GM18502 (cell line): ENCODE measurements at regions not wholly inside any gene's neighbourhood (a gene's known extent, or its start where the extent isn't known, plus 50 kb on each side); places are given as distances from the start of the nearest gene placed in this dataset.
"Not testable (repeated sequence)": the region's sequence is repeated elsewhere in the genome, so short reads cannot be mapped to it uniquely, and the experiment has no call there.

Source experiments
- ATAC-seq: cut with Tn5 transposase; IDR thresholded peaks from one replicate; pipeline ENCODE4 v1.9.1; 2021; ENCODE audit warnings: mild to moderate bottlenecking; ENCODE audit not compliant: unreplicated experiment, poor library complexity

DNA sequence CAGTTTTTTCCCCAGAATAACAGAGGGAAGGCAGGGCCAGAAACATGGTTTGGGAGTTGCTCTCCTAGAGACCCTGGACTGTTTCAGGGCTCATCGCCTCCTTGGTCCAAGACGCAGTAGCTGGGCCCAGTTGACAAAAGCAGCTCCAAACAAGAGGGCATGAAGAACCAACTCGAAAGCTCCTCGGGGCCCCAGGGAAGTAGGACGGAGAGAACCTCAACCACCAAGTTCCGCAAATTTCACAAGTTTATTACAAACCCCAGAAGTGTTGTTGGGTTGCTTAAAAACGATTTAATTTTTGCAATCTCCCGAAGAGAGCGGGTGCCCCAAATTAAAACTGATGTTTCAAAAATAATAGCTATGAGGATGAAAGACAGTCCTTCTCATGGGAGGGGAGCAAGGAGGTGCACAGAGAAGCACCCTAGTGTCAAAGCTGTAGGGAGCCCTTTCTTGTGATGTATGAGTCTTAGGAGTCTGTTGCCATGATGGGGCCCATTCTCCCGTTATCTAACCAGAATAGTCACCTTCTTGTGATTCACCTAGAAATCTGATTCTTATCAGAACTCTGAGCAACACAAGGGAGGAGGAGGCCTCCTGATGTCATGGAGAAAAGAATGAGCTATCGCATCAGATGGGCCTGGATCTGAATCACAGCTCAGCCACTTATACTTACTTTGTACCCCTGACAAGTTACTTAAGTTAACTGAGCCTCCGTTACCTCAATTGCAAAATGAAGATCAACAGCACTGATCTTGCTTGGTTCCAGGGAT is 165.7 kb upstream of the IRF2BP2 start:
- ATAC-seq: no peak

DNA sequence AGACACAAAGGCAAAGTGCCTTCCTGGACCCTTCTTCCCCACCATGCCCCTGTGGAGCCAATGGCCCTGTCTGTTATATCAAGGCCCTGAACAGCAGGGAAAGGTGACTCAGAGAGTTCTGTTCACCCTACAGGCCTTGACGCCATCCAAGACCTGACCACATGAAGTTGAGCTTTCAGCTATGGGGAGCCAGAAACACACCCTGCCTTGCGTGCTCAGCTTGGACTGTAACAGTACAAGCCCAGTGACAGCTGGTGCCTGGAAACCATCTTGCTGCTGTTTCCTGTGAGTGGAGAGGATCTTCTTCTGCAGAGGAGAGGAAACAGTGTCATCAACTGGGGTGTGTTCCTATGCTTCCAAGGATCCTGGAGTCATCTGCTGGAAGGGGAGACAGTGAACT is 165.0 kb upstream of the IRF2BP2 start:
- ATAC-seq: no peak

DNA sequence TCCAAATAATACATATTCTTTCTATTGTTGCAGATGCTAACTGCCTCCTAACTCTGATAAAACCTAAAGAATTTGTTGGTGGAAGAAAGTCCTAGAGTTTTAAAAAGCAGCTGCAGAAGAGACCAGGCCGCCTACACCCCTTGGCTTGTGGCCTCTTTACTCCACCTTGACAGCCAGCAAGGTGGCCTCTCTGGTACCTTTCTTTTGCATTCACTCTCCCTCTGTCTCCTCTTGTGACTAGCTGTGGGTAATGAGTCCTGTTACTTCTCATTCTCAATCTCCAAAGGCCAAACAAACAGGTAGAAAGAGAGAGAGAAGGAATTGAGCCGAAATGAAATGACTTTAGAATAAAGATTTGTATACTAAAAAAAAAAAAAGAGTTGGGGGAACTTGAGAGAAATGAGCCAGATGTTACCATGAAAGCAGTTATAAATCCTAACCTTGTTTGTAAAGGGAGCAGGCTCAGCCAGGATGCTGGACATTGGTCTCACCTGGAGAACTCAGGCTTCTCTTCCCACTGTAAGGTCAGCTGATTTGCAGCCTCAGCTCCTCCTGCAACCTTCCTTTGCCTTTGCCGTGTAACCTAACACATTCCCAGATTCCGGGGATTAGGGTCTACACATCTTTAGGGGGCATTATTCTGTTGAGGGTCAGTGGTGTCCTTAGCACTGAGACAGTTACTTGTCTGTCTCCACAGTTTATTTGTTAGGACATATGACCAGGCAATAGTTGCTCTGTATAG is 164.1 kb upstream of the IRF2BP2 start:
- no peak for ATAC-seq

DNA sequence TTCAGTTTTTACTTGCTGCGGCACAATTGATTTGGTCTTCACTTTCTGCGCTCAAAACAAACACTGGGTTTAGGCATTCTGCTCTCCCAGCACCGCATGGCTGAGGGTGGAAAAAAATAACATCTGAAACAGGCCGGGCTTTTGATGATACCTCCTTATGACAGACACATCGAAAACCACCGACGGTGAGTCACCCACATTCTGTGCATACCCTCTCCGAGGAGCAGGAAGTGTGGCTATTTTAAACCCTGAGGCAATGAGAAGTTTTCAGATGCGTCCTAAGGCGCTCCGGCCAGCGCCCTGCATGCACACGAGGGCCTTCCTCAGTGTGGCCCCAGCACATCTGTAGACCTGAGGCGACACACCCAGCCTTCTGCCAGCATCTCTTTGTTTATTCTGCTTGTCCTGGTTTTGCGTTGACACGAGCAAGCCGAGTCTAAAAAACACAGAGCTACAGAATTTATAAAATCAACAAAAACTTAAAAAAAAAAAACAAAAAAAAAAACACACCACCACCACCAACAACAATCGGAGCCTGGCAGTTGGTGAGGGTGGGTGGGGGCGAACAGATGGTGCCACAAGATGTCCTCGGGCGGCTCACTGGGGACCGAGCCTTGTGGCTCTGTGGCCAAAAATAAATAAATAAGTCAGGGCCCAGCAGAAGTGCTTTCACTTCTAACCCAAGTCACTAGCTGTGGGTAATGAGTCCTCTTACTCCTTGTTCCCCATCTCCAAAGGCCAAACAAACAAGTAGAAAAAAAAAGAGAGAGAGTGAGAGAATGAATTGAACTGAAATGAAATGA is 162.6 kb upstream of the IRF2BP2 start:
- peak; percentile 86 for ATAC-seq

DNA sequence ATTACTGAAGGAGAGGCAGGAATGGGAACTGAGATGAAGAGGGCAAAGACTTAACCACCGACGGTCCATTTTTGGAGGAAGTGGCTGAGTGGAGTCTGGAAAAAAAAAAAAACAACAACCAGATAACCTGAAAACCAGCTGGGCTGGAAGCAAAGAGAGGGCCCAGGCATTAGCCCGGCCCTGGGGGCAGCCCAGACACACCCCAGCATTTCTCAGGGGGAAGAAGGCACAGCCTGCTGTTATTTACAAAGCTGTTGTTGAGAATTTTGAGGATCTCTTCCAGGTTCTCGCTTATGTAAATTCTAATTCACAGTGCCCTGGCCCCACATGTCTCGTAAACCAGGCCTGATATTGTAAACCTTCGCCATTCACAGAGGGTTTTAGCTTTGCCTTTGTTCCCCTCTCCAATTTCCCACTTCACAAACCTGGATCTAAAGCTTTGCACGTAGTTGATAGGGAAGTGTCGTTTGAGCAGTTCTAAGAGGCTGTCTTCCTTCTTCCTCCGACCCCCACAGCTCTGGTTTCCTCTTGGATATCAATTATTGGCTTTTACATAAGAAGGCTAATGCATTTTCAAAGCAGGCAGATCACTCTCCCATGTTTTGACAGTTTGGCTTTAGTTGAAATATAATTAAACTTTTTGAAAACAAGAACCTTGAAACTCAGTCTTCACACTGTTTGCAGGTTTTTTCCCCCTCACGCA is 161.8 kb upstream of the IRF2BP2 start:
- no peak for ATAC-seq

DNA sequence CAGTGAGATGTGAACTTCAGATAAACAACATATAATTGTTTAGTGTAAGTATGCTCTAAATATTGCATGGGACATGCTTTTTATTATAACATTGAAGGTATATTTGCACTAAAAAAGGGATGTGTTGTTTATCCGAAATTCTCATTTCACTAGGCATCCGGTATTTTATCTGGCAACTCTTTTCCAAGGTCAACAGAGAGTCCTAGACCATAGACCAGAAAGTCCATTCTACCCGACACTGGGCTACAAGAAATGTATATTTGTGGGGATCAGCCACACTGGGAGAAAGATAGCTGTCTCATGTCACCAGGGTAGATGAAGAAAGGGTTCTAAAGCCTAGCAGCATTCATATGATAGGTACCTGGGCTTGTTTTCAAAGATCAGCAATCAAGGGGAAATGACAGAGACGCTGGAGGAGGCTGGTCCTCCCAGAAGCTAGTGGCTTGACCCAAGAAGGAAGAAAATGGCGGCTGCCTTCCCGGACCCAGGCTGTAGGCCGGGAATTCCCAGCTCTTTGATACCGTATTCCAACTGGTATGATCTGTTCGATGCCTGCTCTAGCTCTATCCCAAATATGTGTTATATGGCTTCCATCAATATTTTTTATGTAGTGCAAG is 161.1 kb upstream of the IRF2BP2 start:
- no peak for ATAC-seq

DNA sequence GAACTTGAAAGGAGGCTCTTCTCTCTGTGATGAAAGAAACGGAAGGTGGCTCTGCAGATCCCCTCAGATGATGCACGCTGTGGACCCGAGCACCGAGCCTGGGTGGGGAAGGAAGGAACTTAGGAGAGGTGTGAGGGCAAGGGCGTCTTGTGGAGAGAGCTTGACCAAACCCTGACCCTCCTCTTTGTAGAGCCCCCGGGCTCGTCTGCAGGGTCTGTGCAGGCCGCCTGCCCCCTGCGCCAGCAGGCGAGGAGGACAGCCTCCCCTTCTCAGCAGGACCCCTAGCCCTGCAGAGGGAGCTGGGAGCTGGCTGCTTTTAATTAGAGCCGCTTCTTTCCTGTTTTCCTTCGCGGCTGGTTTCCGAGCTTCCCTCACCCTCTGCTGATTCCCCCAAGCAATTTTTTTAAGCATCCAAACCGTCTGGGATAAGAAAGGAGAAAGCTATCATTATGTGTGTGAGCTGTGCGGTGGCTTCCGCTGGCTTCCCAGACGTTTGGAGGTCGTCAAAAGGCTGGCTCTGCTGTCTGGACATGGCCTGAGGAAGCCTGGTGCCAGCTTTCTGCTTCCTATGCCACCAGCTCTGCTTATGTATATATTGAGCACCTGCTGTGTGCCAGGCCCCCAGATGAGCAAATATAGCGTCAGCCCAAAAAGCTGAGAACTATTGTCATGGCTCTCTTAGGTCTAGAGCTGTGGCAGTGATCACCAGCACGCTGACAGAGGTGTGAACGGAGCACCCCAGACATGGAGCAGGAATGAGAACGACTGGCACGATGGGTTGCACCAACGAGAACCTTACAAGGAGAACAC is 160.2 kb upstream of the IRF2BP2 start:
- ATAC-seq: no peak

DNA sequence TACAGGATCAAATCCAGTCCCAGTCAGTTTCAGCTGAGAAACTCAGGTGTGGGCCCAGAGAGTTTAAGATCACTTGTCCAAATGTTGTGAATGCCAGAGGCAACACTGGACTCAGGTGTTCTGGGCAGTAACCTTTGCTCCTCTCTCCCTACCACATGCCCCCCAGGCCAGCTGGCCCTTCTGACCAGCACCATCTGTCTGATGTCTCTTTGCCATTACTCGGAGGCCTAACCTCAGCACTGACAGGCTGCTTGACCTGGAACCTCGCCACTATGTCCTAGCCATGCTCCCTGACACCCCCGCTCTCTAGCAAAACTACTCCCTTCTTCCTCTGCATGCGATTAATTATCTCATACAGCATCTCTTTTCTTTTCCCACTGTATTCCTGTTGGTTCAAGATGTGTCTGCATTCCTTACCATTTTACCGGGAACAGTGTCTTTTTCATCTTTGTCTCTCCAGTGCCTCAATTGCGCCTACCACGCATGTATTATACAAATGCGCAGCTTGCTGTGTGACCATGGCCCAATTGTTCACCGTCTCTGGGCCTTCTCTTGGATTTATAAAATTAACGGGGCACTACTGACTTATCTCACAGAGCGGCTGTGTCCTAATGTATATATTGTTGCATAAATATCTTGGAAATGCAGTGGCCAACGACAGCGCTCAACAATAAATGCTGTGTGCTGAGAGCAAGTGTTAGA is 159.5 kb upstream of the IRF2BP2 start:
- no peak for ATAC-seq

DNA sequence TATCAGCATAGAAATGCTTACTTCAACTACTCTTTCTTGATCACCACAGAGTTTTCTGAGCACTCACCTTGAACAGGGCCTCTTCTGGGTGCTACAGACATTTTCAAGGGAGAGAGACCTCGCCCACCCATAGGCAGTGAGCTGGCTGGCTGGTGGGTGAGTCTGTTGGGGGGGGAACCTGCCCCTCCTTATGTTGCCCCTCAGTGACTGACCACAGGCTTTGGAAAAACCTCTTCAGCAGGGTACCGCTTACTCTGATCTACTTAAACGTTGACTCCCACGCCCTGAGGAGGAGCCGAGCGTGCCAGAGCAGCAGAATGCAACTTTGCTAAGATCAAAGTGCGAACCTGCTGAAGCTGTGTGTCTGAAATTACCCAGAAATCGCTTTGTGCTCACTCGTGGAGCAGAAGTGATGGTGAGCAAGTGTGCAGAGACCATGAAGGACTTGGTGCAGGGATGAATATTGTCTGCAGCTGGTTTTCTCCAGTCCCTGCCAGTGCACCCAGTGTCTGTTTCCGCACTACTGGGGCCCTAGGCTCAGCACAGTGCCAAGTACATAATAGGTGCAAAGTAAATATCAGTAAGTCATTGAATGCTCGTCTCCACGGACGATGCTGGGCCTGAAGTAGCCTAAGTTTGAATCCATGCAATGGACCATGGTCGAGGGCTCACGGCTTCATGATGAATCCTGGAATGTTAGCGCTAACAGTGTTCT is 158.7 kb upstream of the IRF2BP2 start:
- peak; percentile 5 for ATAC-seq

DNA sequence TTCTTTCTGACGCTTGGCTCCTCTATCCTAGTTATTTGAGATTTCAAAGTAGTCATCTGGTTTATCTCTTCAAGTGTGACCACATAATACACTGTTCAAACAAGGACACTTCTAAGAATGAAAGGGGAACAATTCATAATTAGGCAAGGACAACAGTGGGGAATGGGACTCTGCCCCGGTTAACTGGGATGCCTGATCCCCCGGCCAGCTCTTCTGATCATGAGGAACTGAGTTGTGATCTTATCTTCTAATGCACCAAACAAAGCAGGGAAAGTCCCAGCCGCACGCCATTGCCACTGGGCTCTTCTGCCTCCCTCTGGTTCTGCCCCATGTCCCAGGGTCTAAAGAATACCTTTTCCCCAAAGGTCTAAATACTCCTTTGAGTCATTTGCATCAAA is 158.2 kb upstream of the IRF2BP2 start:
- peak; percentile 28 for ATAC-seq

DNA sequence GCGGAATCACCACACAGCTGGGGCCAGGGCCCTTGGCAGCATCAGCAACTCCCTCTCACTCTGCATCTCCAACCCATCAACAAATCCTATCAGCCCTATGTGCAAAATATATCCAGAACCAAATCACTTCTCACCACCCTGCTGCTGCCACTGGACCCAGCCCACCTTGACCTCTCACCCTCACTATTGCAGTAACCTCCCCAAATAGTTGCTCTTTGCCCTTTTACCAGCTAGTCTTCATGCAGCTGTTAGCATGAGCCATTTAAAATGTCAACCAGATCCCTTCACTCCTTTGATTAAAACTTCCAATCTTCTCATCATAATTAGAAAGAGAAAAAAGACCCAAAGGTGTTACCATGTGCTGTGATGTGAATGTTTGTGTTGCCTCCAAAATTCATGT is 155.7 kb upstream of the IRF2BP2 start:
- ATAC-seq: no peak

DNA sequence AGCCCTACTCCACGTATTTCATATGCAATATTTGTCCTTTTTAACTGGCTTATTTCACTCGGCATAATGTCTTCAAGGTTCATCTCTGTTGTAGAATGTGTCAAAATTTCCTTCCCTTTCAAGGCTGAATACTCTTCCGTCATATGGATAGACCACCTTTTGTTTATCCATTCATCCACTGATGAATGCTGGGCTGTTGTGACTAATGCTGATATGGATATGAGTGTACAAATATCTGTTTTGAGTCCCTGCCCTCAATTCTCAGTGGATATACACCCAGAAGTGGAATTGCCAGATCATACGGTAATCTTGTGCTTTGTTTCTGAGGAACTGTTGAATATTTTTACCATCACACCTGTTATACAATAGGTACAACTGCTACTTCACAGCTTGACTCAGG is 155.2 kb upstream of the IRF2BP2 start:
- ATAC-seq: no peak

DNA sequence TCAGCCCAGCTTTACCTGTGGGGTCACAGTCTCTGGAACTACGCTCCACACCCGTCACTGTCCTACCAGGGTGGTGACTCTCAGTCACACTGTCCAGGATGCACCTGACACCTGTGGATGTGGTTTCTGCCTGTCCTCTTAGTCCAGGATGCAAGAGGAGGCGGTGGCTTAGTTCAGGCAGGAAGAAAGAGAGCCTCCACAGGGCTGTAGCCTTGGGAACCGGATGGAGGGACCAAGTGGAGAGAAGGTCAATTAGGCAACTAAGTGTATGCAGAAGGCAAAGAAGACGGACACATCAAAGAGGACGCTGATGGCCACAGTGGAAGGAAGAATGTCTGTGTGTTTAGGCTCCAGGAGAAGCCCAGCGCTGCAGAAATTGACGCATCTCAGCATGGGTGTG is 153.9 kb upstream of the IRF2BP2 start:
- no peak for ATAC-seq

DNA sequence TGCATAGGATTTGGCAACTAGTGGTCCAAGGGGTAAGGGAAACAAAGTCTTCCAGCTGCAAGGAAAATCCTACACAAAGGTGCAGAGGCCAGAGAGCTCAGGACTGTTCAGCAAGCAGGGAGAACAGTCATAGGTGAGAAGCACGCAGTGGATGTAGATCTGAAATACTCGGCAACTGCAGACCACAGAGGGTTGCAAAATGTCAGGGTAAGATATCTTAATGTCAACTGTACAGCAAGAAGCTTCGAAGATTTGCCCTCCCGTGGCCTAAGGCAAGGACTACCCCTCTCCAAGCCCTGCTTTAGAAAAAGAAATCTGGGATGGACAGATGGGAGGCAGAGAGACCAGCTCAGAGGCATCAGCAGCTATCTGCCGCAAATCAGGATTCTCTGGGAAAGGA is 153.4 kb upstream of the IRF2BP2 start:
- no peak for ATAC-seq

DNA sequence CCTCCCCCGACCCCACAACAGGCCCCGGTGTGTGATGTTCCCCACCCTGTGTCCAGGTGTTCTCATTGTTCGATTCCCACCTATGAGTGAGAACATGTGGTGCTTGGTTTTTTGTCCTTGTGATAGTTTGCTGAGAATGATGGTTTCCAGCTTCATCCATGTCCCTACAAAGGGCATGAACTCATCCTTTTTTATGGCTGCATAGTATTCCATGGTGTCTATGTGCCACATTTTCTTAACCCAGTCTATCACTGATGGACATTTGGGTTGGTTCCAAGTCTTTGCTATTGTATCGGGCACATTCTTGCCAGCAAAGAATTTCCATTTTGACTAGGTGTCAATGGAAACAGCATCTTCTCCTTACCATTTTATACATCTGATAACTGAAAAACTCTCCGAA is 152.1 kb upstream of the IRF2BP2 start:
- ATAC-seq: not testable (repeated sequence)

DNA sequence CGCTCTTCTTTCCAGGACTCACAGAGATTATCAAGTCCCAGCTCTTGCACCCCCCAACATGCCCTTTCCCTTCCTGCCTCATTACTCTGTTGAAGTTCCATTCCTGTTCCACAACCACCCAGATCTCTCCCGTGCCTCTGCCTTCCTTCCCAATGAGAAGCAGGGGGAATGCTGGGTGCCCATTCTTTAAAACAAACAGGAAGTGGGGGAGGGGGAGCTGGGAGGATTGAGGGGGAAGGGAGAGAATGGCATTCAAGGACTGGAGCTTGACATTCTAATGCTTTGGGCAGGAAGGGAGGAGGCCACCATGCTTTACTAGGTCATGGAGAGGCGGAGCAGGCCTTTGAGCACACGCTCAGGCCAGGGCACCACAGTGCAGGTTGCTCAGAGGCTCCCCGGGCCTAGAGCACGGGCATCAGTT is 150.3 kb upstream of the IRF2BP2 start:
- ATAC-seq: no peak

DNA sequence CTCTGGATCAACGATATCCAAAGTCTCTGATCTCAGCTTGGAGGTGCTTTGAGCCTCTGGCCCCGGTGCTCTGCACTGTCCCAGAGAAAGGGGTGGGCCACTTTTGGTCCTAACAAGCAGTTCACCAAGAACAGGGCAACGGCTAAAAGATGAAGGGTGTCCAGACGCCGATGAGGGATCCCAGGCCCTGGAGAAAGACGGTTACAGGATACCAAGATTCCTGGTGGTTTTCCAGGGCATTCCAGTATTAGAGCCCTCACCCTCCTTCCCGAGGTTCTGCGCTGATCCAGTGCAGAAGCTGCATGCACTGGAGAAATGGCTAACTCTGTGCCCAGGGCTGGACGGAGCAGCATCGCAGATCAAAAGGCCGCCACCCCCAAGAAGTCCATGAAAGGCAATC is 149.9 kb upstream of the IRF2BP2 start:
- ATAC-seq: no peak

DNA sequence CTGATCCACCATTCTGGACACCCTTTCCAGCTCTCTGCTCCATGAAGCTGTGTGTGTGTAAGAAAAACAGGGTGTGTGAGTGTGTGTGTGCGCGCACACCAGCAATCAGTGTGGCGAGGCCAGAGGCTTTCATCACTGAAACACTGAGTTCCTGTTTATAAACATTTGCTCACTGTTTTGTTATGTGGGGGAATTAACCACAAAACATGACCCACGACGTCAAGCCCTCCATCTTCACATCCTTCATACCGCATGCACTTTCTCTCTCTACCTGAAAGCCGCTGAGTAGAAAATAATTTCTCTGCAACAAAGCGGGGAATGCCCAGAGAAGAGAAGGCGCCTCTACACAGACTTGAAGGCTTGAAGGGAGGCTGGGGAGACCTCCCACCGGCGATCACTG is 148.9 kb upstream of the IRF2BP2 start:
- no peak for ATAC-seq
